GM18867 (cell line): ENCODE measurements at regions not wholly inside any gene's neighbourhood (a gene's known extent, or its start where the extent isn't known, plus 50 kb on each side); places are given as distances from the start of the nearest gene placed in this dataset.

Source experiments
- ATAC-seq: cut with Tn5 transposase; IDR thresholded peaks from one replicate; pipeline ENCODE4 v1.9.1; 2021; ENCODE audit warnings: mild to moderate bottlenecking, moderate library complexity; ENCODE audit not compliant: unreplicated experiment

DNA sequence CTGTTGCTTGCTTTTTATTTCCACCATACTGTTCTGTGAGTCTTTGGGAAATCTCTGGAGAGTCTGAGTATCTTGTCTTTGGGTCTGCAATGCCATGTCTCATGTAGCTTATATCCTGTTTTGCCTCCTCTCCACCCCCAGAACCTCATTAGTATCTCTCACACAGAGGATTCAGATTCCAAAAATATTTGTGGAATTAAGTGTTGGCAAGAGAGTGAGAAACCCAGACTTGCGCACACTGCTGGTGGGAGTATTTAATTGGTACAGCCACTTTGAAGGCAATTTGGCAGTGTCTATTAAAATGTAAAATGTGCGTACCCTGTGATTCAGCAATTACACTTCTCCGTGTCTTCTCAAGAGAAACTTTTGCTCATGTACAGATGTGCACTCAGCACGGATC, 68.6 kb downstream of the ZNF621 start:
- ATAC-seq = no peak

DNA sequence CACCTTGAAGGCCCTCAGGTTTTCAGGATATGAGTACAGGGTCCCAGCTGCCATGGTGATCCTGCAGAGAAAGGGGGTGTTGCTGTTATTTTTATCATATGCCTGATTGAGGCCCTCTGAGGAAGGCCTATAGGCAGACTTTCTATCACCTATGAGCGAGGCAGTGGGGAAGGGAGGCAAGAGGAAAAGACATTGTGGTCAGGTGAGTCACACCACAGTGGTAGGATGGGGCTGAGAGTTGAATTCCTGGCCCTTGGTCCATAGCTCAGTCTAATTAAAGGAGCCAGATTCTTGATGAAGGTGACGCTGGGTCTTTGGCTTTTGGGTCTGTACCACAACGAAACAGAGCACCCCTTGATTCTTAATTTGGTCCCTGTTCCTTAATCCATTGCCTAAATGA, 72.7 kb downstream of the ZNF621 start:
- no peak for ATAC-seq

GRCh38 chr3:40598338-40598737, 73.6 kb downstream of the ZNF621 start:
- no peak for ATAC-seq

DNA sequence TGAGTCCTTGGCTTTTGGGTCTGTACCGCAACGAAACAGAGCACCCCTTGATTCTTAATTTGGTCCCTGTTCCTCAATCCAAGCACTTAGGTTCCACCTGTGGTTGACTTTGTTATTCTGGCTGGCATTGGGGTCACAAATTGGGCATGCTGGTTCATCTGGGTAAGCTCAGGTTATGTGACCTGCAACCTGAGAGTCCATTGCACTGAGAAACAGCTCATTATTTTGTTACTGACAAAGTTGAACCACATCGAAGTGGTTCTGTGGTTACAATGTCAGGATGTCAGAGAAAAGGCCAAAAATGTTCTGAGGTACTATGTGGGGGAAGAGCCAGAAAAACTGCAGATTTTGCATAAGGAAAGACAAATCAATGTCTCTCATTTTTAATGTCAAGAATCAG, 74.2 kb downstream of the ZNF621 start:
- ATAC-seq = no peak

DNA sequence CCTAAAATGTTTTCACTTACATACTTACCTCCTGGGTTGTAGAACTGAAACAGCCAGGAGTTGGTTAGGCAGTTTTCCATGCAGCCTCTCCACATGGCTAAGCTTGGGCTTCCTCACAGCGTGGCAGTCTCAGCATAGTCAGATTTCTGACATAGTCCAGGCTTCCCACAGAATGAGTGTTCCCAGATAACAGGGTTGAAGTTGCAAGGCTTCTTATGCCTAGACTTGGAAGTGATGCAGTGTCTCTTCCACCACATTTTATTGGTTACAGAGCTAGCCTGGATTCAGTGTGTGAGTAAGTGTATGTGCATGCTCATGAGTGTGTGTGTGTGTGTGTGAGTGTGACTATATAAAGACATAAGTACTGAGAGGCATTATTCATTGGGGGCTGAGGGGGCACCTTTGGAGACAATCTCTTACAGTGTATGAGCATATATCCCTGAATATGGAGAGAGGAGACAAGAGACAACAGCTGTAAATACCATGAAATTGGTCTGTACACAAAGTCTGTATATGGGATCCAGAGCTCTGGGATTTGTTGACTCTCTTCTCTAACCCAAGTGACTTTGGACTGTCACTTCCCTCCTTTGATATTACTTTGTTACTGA, 78.1 kb downstream of the ZNF621 start:
- ATAC-seq = no peak

DNA sequence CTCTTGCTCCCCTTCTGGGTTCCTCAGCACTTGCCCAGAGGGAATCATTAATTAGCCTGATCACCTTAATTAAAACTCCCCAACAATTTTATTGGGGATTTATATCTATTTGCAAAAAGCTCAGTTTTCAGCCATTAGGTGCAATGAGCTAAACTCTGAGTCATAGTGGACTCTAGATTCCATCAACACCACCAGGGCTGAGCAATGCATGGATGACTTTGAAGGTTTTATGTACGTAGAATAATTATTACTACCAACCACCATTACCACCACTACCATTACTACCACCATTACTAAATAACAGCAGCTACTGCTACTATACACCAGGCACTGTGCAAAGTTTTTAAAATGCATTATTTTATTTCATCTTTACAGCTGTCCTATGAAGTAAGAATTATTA, 81.2 kb downstream of the ZNF621 start:
- ATAC-seq = no peak

DNA sequence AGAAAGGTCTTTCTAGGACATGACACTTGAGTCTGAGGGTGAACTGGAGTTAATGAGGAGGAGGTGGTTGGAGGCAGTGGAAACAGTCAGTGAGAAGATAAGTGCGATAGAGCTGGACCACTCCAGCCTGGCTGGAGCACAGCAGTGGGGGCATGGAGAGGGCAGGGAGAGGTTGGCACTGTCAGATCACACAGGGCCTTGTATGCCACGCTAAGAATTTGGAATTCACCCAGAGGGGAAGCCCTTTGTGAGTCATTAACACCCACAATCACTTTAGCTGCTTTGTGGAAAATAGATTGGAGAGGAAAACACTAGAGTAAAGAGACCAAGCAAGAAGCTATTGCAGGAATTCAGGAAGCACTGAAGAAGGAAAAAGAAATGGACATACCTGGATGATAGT, 83.3 kb downstream of the ZNF621 start:
- no peak for ATAC-seq

DNA sequence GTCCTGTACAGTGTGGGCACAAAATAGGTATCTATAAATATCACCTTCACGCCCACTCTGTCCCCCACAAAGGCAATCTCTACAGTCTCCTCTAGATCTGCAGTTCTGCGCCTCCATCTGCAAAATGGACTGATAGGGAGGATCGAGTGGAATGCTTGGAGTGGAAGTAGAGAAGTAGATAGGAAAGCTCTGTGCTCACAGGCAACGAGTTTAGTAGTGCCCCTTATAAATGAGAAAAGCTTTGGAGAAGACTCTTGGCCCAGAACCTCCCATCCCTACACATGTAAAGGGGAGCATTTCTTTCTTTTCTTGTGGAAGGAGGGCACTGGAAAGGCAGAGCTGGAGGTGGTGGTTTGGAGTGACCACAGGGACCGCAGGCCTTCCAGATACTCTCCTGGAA, 88.5 kb downstream of the ZNF621 start:
- ATAC-seq = no peak

DNA sequence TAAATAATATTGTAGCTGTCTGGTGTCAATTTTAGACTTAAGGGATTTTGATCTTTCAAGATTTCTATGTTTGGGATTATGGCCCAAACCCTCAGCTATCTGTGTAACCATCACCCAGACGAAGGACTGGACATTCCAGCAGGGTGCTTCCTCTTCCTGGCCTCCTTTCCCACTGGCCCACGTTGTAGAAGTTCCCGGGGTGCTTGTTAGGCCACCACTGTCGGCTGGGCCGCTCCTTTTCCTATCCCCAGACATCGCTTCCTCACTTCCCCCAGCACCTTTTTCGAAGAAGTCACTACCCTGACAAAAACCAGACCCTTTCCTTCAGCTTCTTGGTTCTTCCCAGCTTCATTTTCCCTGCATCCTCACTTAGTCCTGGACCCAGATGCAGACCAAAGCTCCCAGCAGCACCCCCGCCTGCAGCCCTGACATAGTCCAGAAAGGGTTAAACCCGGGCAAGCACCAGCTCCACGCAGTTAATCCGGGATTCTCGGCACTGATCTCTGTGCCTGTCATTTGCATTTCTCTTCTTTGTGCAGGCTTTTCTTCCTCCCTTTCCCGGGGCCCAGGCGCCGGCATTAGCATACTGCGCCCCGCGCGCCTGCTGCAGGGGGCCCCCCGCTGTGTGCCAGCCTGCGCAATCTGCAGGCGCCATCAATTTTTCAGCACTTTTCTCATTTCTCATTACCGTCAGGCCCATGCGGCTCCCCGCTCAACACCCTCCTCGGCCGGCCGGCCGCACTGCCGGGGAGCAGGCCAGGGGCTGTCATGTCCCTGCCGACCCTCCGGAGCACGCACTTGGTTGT, 90.6 kb downstream of the ZNF621 start:
- ATAC-seq = no peak

DNA sequence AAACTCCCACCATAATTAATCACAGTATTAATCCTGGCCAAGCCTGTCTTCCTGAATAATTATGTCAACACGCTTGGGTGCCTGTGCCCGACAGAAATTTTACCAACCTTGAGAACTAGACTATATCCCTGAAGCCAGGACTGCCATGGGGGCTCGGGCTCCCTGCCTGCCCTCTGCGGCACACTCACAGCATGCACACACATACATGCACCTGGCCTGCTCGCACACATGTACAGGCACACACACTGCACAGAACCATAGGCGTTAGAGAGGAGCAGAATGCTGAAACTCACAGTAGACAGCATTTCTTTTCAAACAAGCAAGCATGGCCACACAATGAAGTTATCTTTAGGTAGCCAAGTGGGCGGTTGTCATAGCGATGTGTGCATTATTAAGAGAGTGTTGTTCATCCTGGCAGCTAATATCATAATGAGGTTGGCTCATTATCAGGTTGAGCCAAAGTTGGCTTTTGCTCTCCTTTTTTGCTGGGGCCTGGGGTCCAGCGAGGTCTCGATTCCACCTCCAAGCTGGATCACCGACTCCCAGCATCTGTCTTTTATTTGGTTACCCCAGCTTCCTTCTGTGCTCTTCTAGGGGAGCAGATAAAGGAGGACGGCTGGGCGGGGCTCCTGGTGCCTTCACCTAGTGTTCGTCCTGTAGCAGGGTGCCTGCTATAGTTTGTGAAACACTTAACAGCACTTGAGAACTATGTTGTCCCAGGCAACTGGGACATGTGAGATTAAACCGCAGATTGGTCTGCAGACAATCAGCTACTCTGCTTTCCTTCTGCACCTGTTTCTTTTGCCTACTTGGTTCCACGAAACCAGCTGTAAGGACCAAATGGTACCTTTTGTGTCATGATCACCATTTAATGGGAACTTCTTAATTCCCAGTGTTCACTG, 91.4 kb downstream of the ZNF621 start:
- no peak for ATAC-seq

- no peak for ATAC-seq
These were observed 92.3 kb downstream of the ZNF621 start for GRCh38 chr3:40617084-40617483.

- ATAC-seq = no peak
These were observed 93.4 kb downstream of the ZNF621 start for GRCh38 chr3:40618158-40618557.

GRCh38 chr3:40620151-40620550, 95.4 kb downstream of the ZNF621 start:
- no peak for ATAC-seq

GRCh38 chr3:40621252-40621651, 96.5 kb downstream of the ZNF621 start:
- no peak for ATAC-seq

DNA sequence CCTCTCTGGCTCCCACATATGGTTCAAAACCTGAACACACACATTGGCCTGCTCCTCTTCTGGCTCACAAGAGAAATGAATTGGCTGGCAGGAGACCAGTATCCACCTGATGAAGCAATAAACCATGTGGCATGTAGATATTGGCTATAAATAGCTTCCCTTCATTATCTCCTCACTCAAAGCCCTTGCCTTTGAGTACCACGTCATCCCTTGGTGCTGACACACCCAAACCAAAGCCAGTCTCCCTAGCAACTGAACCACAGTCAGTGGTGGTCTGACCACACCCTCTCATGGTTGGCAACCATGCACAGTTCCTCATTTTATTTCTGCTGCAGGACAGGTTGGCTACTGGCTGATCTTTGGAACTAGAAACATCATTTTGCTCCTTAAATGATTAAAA, 98.8 kb downstream of the ZNF621 start:
- peak; percentile 95 for ATAC-seq

GRCh38 chr3:40624189-40624769, 99.5 kb downstream of the ZNF621 start:
- ATAC-seq = no peak

GRCh38 chr3:40627095-40627494, 102.3 kb downstream of the ZNF621 start:
- ATAC-seq = no peak

GRCh38 chr3:40628984-40629383, 104.2 kb downstream of the ZNF621 start:
- no peak for ATAC-seq

GRCh38 chr3:40631341-40631995, 106.7 kb downstream of the ZNF621 start:
- no peak for ATAC-seq

GRCh38 chr3:40637906-40638305, 113.1 kb downstream of the ZNF621 start:
- no peak for ATAC-seq

- ATAC-seq = no peak
These were observed 114.2 kb downstream of the ZNF621 start for GRCh38 chr3:40639006-40639405.
